K562 (cell line): ENCODE measurements at regions not wholly inside any gene's neighbourhood (a gene's known extent, or its start where the extent isn't known, plus 50 kb on each side); places are given as distances from the start of the nearest gene placed in this dataset.

Experiments
- ATF1 ChIP-seq, 2 experiments: fragments of 450-650 bp in 1 of 2; IDR thresholded peaks; 2 replicates each; pipeline ENCODE4 v1.6.1; 2016; ENCODE audit warnings: missing compliant biosample characterization in 1 of 2, missing genetic modification characterization in 1 of 2
- CHCHD3 ChIP-seq: fragments of 250-450 bp; sonication (Bioruptor Pico); IDR thresholded peaks from 2 replicates; pipeline ENCODE4 v2.1.2; 2022; ENCODE audit warnings: mild to moderate bottlenecking
- FIP1L1 ChIP-seq: fragments of 200-400 bp; formaldehyde crosslinking; IDR thresholded peaks from 2 replicates; pipeline ENCODE4 v1.6.1; 2018; ENCODE audit warnings: mild to moderate bottlenecking, low read depth, low read length; ENCODE audit not compliant: poor library complexity, severe bottlenecking
- HCFC1 ChIP-seq: IDR thresholded peaks from 2 replicates; pipeline ENCODE4 v1.6.1; 2012; ENCODE audit warnings: low read depth, low read length, improper control_type of control experiment
- HES1 ChIP-seq: fragments of 450-650 bp; IDR thresholded peaks from 2 replicates; pipeline ENCODE4 v1.6.1; 2016; ENCODE audit warnings: low read depth, mild to moderate bottlenecking, moderate library complexity
- KDM5B ChIP-seq: fragments of 200-600 bp; sonication (generic); IDR thresholded peaks from 2 replicates; pipeline ENCODE4 v1.6.1; 2012; ENCODE audit warnings: low read depth, mild to moderate bottlenecking, moderate library complexity, low read length, control low read depth, inconsistent platforms; ENCODE audit not compliant: insufficient replicate concordance
- MTA1 ChIP-seq: fragments of 450-650 bp; IDR thresholded peaks from 2 replicates; pipeline ENCODE4 v1.6.1; 2017; ENCODE audit warnings: borderline replicate concordance
- RCOR1 ChIP-seq, 2 experiments: IDR thresholded peaks; 2 replicates each; pipeline ENCODE4 v1.6.1; 2012; ENCODE audit warnings: low read depth in 2 of 2, low read length in 2 of 2, borderline replicate concordance in 1 of 2, improper control_type of control experiment in 1 of 2
- RNF219 ChIP-seq: fragments of 250-450 bp; sonication (Bioruptor Pico); IDR thresholded peaks from 2 replicates; pipeline ENCODE4 v1.5.0; 2022; ENCODE audit warnings: mild to moderate bottlenecking
- SMAD2 ChIP-seq: fragments of 150-350 bp; IDR thresholded peaks from 2 replicates; pipeline ENCODE4 v1.6.1; 2014; ENCODE audit warnings: low read depth, mild to moderate bottlenecking, low read length
- STAT5B ChIP-seq: fragments of 250-450 bp; sonication (Bioruptor Pico); IDR thresholded peaks from 2 replicates; pipeline ENCODE4 v1.8.0; 2021; ENCODE audit warnings: mild to moderate bottlenecking, inconsistent platforms
- VEZF1 ChIP-seq: fragments of 200-800 bp; sonication (Bioruptor generic); IDR thresholded peaks from 2 replicates; pipeline ENCODE4 v1.6.1; 2017; ENCODE audit warnings: missing genetic modification characterization, missing compliant biosample characterization
- WHSC1 ChIP-seq: IDR thresholded peaks from one replicate; pipeline ENCODE4 v1.6.1; 2012; ENCODE audit warnings: low read length, control low read depth, inconsistent platforms
- YY1 ChIP-seq, 3 experiments: IDR thresholded peaks; 2 replicates each; pipeline ENCODE4 v1.6.1; 2011; ENCODE audit warnings: low read length in 2 of 3, mild to moderate bottlenecking in 2 of 3, moderate library complexity in 2 of 3, borderline replicate concordance in 1 of 3, control low read depth in 1 of 3, low read depth in 1 of 3; ENCODE audit not compliant: insufficient read depth in 3 of 3, insufficient replicate concordance in 2 of 3, control insufficient read depth in 1 of 3, insufficient read length in 1 of 3; ENCODE audit errors: extremely low read depth in 1 of 3
- ZBTB9 ChIP-seq: fragments of 450-650 bp; formaldehyde crosslinking; IDR thresholded peaks from 2 replicates; pipeline ENCODE4 v1.4.0; 2020; ENCODE audit warnings: mild to moderate bottlenecking, moderate library complexity
- ZNF121 ChIP-seq: sonication (generic); formaldehyde crosslinking; conservative IDR thresholded peaks from 2 replicates; pipeline ENCODE4 v1.8.0; 2022; ENCODE audit warnings: missing genetic modification reagents
- ZNF253 ChIP-seq: fragments of 250-450 bp; sonication (Bioruptor Pico); conservative IDR thresholded peaks from 2 replicates; pipeline ENCODE4 v1.6.1; 2021; ENCODE audit warnings: mild to moderate bottlenecking
- ZNF449 ChIP-seq: fragments of 250-450 bp; sonication (Bioruptor Pico); IDR thresholded peaks from 2 replicates; pipeline ENCODE4 v1.8.0; 2022; ENCODE audit warnings: moderate library complexity, mild to moderate bottlenecking, inconsistent platforms
- ZNF707 ChIP-seq: fragments of 250-450 bp; sonication (Bioruptor Pico); conservative IDR thresholded peaks from 2 replicates; pipeline ENCODE4 v1.8.0; 2022; ENCODE audit warnings: inconsistent platforms, mild to moderate bottlenecking, moderate library complexity
- ZNF717 ChIP-seq: fragments of 250-450 bp; sonication (Bioruptor Pico); IDR thresholded peaks from 2 replicates; pipeline ENCODE4 v1.5.0; 2021

- TF ChIP-seq YY1 (IDR thresholded peaks at IDR 0.05; ENCODE audit: borderline replicate concordance in 1 of 3, control insufficient read depth in 1 of 3, extremely low read depth in 1 of 3, insufficient read depth in 3 of 3, insufficient read length in 1 of 3, insufficient replicate concordance in 2 of 3, low read depth in 1 of 3, low read length in 2 of 3) (no peak), HCFC1 (no peak), ZNF449 (no peak), ZNF253 (CRISPR knock-in tag) (no peak), SMAD2 (no peak), WHSC1 (no peak), ZNF121 (CRISPR knock-in tag) (no peak), HES1 (no peak), RNF219 (CRISPR knock-in tag) (no peak), MTA1 (no peak), ATF1 (CRISPR knock-in tag; IDR thresholded peaks at IDR 0.05) (no peak), ATF1 (tag; IDR thresholded peaks at IDR 0.05) (no peak), KDM5B (no peak), ZBTB9 (CRISPR knock-in tag) (no peak), VEZF1 (CRISPR knock-in tag) (peak; percentile 50), ZNF707 (CRISPR knock-in tag) (no peak), STAT5B (CRISPR knock-in tag) (no peak), ZNF717 (CRISPR knock-in tag) (no peak), RCOR1 (IDR thresholded peaks at IDR 0.05; ENCODE audit: borderline replicate concordance in 1 of 2, low read depth in 2 of 2, low read length in 2 of 2) (peak in 1 of 2 experiments; percentile 10; a peak in 1 of 4 replicates), FIP1L1 (no peak), CHCHD3 (no peak)
Observed at GRCh38 chr3:193997228-193998122, 138.5 kb upstream of the HES1 start (continued).
